ENCODE measurements at regions not wholly inside any gene's neighbourhood (a gene's known extent, or its start where the extent isn't known, plus 50 kb on each side); places are given as distances from the start of the nearest gene placed in this dataset.

GRCh38 chr5:135279328-135279727 is 119.7 kb downstream of the MACROH2A1 start:
- H3K4me1 ChIP-seq (ENCODE audit: insufficient read depth, low read length): no peaks in the 10 kb centered on the region
- TF ChIP-seq CTCF (IDR thresholded peaks at IDR 0.05; ENCODE audit: extremely low read depth, low read depth, low read length): no peak
- H3K79me2 ChIP-seq (ENCODE audit: insufficient read depth, low read length): no peaks in the 10 kb centered on the region
- no peak overlapping the region for H2AFZ ChIP-seq (ENCODE audit: low read length)
- H3K36me3 ChIP-seq (ENCODE audit: insufficient read depth, low read length): no peaks in the 10 kb centered on the region
- H3K9me3 ChIP-seq (ENCODE audit: low read depth, low read length): no peaks in the 10 kb centered on the region
- H3K27ac ChIP-seq (ENCODE audit: low read depth, low read length): no peak overlapping the region
- H3K27me3 ChIP-seq (ENCODE audit: insufficient read depth, low read length): no peaks in the 10 kb centered on the region
- no peak overlapping the region for H3K4me2 ChIP-seq (ENCODE audit: insufficient read depth, low read length)
- H4K20me1 ChIP-seq (ENCODE audit: insufficient read depth, low read length): no peaks in the 10 kb centered on the region
- no peak for DNase-seq (ENCODE audit: insufficient read length, low spot score, missing footprints)
- no peak overlapping the region for H3K4me3 ChIP-seq (ENCODE audit: insufficient read depth, low read length)

GRCh38 chr5:135276151-135276550 is 122.9 kb downstream of the MACROH2A1 start:
- Histone ChIP-seq H3K36me3 (ENCODE audit: insufficient read depth, low read length) (no peaks in the 10 kb centered on the region), H3K4me2 (ENCODE audit: insufficient read depth, low read length) (no peak overlapping the region), H3K27me3 (ENCODE audit: insufficient read depth, low read length) (no peaks in the 10 kb centered on the region), H3K9me3 (ENCODE audit: low read depth, low read length) (no peaks in the 10 kb centered on the region), H2AFZ (ENCODE audit: low read length) (no peak overlapping the region), H3K4me3 (ENCODE audit: insufficient read depth, low read length) (no peak overlapping the region), H3K79me2 (ENCODE audit: insufficient read depth, low read length) (no peaks in the 10 kb centered on the region), H3K27ac (ENCODE audit: low read depth, low read length) (no peak overlapping the region), H4K20me1 (ENCODE audit: insufficient read depth, low read length) (no peaks in the 10 kb centered on the region), H3K4me1 (ENCODE audit: insufficient read depth, low read length) (peaks cover 7% of the 10 kb centered on the region)
- no peak for TF ChIP-seq CTCF (IDR thresholded peaks at IDR 0.05; ENCODE audit: extremely low read depth, low read depth, low read length)
- DNase-seq (ENCODE audit: insufficient read length, low spot score, missing footprints): no peak

- Histone ChIP-seq H3K36me3 (ENCODE audit: insufficient read depth, low read length) (no peaks in the 10 kb centered on the region), H3K27me3 (ENCODE audit: insufficient read depth, low read length) (no peaks in the 10 kb centered on the region), H4K20me1 (ENCODE audit: insufficient read depth, low read length) (no peaks in the 10 kb centered on the region), H3K4me1 (ENCODE audit: insufficient read depth, low read length) (peaks cover 28% of the 10 kb centered on the region), H3K9me3 (ENCODE audit: low read depth, low read length) (no peaks in the 10 kb centered on the region), H3K4me3 (ENCODE audit: insufficient read depth, low read length) (no peak overlapping the region), H2AFZ (ENCODE audit: low read length) (no peak overlapping the region), H3K4me2 (ENCODE audit: insufficient read depth, low read length) (no peak overlapping the region), H3K79me2 (ENCODE audit: insufficient read depth, low read length) (no peaks in the 10 kb centered on the region), H3K27ac (ENCODE audit: low read depth, low read length) (no peak overlapping the region)
- no peak for TF ChIP-seq CTCF (IDR thresholded peaks at IDR 0.05; ENCODE audit: extremely low read depth, low read depth, low read length)
- peak; percentile 21 for DNase-seq (ENCODE audit: insufficient read length, low spot score, missing footprints)
Observed at GRCh38 chr5:135273212-135273611, 125.8 kb downstream of the MACROH2A1 start.

GRCh38 chr5:135272311-135272805 is 126.7 kb downstream of the MACROH2A1 start:
- H3K36me3 ChIP-seq (ENCODE audit: insufficient read depth, low read length): no peaks in the 10 kb centered on the region
- no peaks in the 10 kb centered on the region for H3K27me3 ChIP-seq (ENCODE audit: insufficient read depth, low read length)
- no peak overlapping the region for H3K4me2 ChIP-seq (ENCODE audit: insufficient read depth, low read length)
- peak overlapping the region; percentile 60 for H2AFZ ChIP-seq (ENCODE audit: low read length)
- no peak for TF ChIP-seq CTCF (IDR thresholded peaks at IDR 0.05; ENCODE audit: extremely low read depth, low read depth, low read length)
- no peaks in the 10 kb centered on the region for H3K79me2 ChIP-seq (ENCODE audit: insufficient read depth, low read length)
- H3K4me1 ChIP-seq (ENCODE audit: insufficient read depth, low read length): peaks cover 34% of the 10 kb centered on the region
- no peak overlapping the region for H3K4me3 ChIP-seq (ENCODE audit: insufficient read depth, low read length)
- H3K27ac ChIP-seq (ENCODE audit: low read depth, low read length): no peak overlapping the region
- no peak for DNase-seq (ENCODE audit: insufficient read length, low spot score, missing footprints)
- H4K20me1 ChIP-seq (ENCODE audit: insufficient read depth, low read length): no peaks in the 10 kb centered on the region
- no peaks in the 10 kb centered on the region for H3K9me3 ChIP-seq (ENCODE audit: low read depth, low read length)
